HG03457 (cell line): ENCODE measurements at regions not wholly inside any gene's neighbourhood (a gene's known extent, or its start where the extent isn't known, plus 50 kb on each side); places are given as distances from the start of the nearest gene placed in this dataset.

ENCODE experiments used
- ATAC-seq: cut with Tn5 transposase; IDR thresholded peaks from one replicate; pipeline ENCODE4 v1.9.1; 2021; ENCODE audit warnings: moderate number of reproducible peaks; ENCODE audit not compliant: unreplicated experiment

- ATAC-seq = no peak
These were observed 545.6 kb upstream of the ZNF385D start for GRCh38 chr3:22296601-22297000.

GRCh38 chr3:22297436-22297835, 546.4 kb upstream of the ZNF385D start:
- ATAC-seq = no peak

- ATAC-seq = no peak
These were observed 555.4 kb upstream of the ZNF385D start for GRCh38 chr3:22306454-22306853.

- ATAC-seq = no peak
These were observed 557.9 kb upstream of the ZNF385D start for GRCh38 chr3:22308871-22309270.

GRCh38 chr3:22315925-22316324, 564.9 kb upstream of the ZNF385D start:
- no peak for ATAC-seq

GRCh38 chr3:22318325-22318724, 567.3 kb upstream of the ZNF385D start:
- ATAC-seq = no peak

GRCh38 chr3:22319446-22319845, 568.4 kb upstream of the ZNF385D start:
- ATAC-seq = no peak

- ATAC-seq = no peak
These were observed 571.9 kb upstream of the ZNF385D start for GRCh38 chr3:22322861-22323260.

- ATAC-seq = no peak
These were observed 575.3 kb upstream of the ZNF385D start for GRCh38 chr3:22326305-22326704.

- no peak for ATAC-seq
These were observed 584.0 kb upstream of the ZNF385D start for GRCh38 chr3:22334996-22335395.

GRCh38 chr3:22349215-22349851, 598.3 kb upstream of the ZNF385D start:
- no peak for ATAC-seq

GRCh38 chr3:22351806-22352205, 600.8 kb upstream of the ZNF385D start:
- no peak for ATAC-seq

GRCh38 chr3:22353126-22353525, 602.1 kb upstream of the ZNF385D start:
- no peak for ATAC-seq

GRCh38 chr3:22358334-22358733, 607.3 kb upstream of the ZNF385D start:
- ATAC-seq = no peak

- no peak for ATAC-seq
These were observed 609.2 kb upstream of the ZNF385D start for GRCh38 chr3:22360164-22360563.

- no peak for ATAC-seq
These were observed 610.0 kb upstream of the ZNF385D start for GRCh38 chr3:22360970-22361369.

GRCh38 chr3:22361521-22361920, 610.5 kb upstream of the ZNF385D start:
- ATAC-seq = no peak

- no peak for ATAC-seq
These were observed 613.8 kb upstream of the ZNF385D start for GRCh38 chr3:22364851-22365250.

GRCh38 chr3:22366781-22367180, 615.8 kb upstream of the ZNF385D start:
- no peak for ATAC-seq

GRCh38 chr3:22371036-22371435, 620.0 kb upstream of the ZNF385D start:
- ATAC-seq = no peak

GRCh38 chr3:22371607-22372291, 620.7 kb upstream of the ZNF385D start:
- ATAC-seq = no peak

- ATAC-seq = no peak
These were observed 621.5 kb upstream of the ZNF385D start for GRCh38 chr3:22372292-22373062.
